Upper lobe of left lung (tissue), 4 donors: ENCODE measurements at regions not wholly inside any gene's neighbourhood (a gene's known extent, or its start where the extent isn't known, plus 50 kb on each side); places are given as distances from the start of the nearest gene placed in this dataset.

Experiments used
- CTCF ChIP-seq, 6 experiments: fragments of 450-650 bp in 4 of 6; fragments of 200-600 bp in 2 of 6; sonication (generic) in 2 of 6; IDR thresholded peaks; one replicate each; pipeline ENCODE4 v1.5.1; 2016 to 2019; ENCODE audit warnings: antibody characterized with exemption in 6 of 6
- EP300 ChIP-seq, 4 donors: sonication (generic); formaldehyde crosslinking; IDR thresholded peaks; one replicate each; pipeline ENCODE4 v1.5.1; 2017; ENCODE audit warnings: antibody characterized with exemption in 4 of 4, control low read depth in 2 of 4
- POLR2A ChIP-seq, 4 donors: fragments of 450-650 bp; IDR thresholded peaks; one replicate each; pipeline ENCODE4 v1.5.1; 2016 to 2017; ENCODE audit warnings: antibody characterized with exemption in 4 of 4, mild to moderate bottlenecking in 2 of 4
- POLR2AphosphoS5 ChIP-seq, 2 donors: sonication (generic); formaldehyde crosslinking; IDR thresholded peaks; one replicate each; pipeline ENCODE4 v1.5.1; 2017; ENCODE audit warnings: antibody characterized with exemption in 2 of 2

GRCh38 chr5:143734456-143734780, 77.5 kb upstream of the HMHB1 start:
- TF ChIP-seq CTCF (IDR thresholded peaks at IDR 0.05) (no peak), POLR2A (IDR thresholded peaks at IDR 0.05) (no peak), POLR2AphosphoS5 (IDR thresholded peaks at IDR 0.05) (no peak), EP300 (IDR thresholded peaks at IDR 0.05) (no peak)
